ENCODE measurements at regions not wholly inside any gene's neighbourhood (a gene's known extent, or its start where the extent isn't known, plus 50 kb on each side); places are given as distances from the start of the nearest gene placed in this dataset.

DNA sequence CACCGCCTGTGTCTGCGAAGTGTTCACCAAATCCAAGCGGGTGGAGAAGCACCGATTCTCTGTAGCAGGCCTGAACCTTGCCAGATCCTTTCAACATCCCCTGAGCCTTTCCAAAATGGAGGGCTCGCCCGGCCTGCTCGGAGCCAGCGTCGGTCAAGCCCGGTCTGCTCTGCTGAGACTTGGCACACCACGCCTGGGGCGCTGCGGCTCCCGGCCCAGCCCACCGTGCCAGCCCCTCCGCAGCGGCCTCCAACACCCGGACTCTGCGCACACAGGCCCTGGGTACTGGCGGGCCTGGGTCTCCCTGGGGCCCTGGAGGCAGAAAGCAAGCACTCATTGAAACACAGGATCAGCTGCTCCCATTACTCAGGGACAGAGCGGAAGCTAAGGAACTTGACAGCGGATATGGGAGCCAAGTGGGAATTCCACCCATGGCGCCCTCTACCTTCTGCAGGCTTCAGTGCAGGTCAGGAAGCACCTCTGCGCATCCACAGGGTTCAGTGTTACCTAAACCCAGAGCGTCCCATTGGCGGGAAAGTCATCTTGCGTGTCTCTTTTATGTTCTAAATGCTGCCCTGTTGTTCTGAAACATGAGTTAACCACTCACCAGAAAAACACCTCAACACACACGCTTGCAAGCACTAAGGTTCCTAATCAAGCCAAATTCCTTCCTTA, 159.9 kb downstream of the ZBTB18 start:
- DNase-seq (ENCODE audit: low spot score) = peak; percentile 80
- peaks cover 12% of the 10 kb centered on the region for H3K36me3 Mint-ChIP-seq
- CTCF ChIA-PET = interaction anchor here (0.6 to 1.8 kb wide), 21 partner anchors 9 to 578 kb away, joined by 3 to 8 read pairs (median 4); no protein-coding TSS in a partner anchor

DNA sequence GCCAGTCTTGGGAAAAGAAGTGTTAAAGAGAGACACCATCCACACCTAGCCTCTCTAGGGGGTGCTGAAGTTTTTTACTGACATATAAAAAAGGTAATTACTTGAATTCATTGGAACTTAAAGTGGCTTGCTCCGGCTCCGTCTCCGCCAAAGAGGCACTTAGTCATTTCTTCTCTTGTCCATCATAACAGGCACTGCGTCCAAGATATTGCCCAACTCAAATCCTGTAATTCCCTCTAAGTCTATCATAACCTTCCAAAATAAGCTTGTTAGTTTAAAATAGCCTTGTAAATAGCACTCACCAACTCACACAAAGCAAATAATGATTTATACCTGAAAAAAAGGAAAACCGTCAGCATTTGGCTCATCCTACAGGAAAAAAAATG, 160.5 kb downstream of the ZBTB18 start:
- ChIA-PET POLR2A (no interaction called here), CTCF (interaction anchor here (1.0 to 1.8 kb wide), 9 partner anchors 12 to 424 kb away, joined by 3 to 8 read pairs (median 4); no protein-coding TSS in a partner anchor)
- ATAC-seq (peak; percentile 4), DNase-seq (ENCODE audit: low spot score) (no peak)
- TF ChIP-seq ZNF396 (CRISPR knock-in tag; IDR thresholded peaks at IDR 0.05; ENCODE audit: borderline replicate concordance) = no peak
- no peak for TF ChIP-seq NFE2L1 (CRISPR knock-in tag; IDR thresholded peaks at IDR 0.05)
- Mint-ChIP-seq H3K4me3 (no peak overlapping the region), H3K27ac (no peak overlapping the region), H3K27me3 (ENCODE audit: low read depth) (no peaks in the 10 kb centered on the region; the same call in 1 of the 2 replicates), H3K9me3 (peaks cover 13% of the 10 kb centered on the region), H3K36me3 (peaks cover 12% of the 10 kb centered on the region), H3K4me1 (peaks cover 14% of the 10 kb centered on the region)

More for the DNA sequence above, 159.9 kb downstream of the ZBTB18 start:
- H3K27ac Mint-ChIP-seq = no peak overlapping the region
- H3K4me3 Mint-ChIP-seq = no peak overlapping the region
- H3K27me3 Mint-ChIP-seq (ENCODE audit: low read depth) = peaks cover 3% of the 10 kb centered on the region; the same call in 1 of the 2 replicates
- TF ChIP-seq FOXK1 (CRISPR knock-in tag; IDR thresholded peaks at IDR 0.05) (0 out of 2 replicates have a peak, but pooled peaks have one; percentile 14), ZBTB21 (CRISPR knock-in tag; IDR thresholded peaks at IDR 0.05; ENCODE audit: borderline replicate concordance) (0 out of 2 replicates have a peak, but pooled peaks have one; percentile 44), ETV6 (CRISPR knock-in tag; IDR thresholded peaks at IDR 0.05) (0 out of 2 replicates have a peak, but pooled peaks have one; percentile 47), NFYB (CRISPR knock-in tag; conservative IDR thresholded peaks at IDR 0.05; ENCODE audit: low read depth) (no peak), ZNF138 (CRISPR knock-in tag; conservative IDR thresholded peaks at IDR 0.05) (0 out of 2 replicates have a peak, but pooled peaks have one; percentile 57)
- TF ChIP-seq, protein P1, sequence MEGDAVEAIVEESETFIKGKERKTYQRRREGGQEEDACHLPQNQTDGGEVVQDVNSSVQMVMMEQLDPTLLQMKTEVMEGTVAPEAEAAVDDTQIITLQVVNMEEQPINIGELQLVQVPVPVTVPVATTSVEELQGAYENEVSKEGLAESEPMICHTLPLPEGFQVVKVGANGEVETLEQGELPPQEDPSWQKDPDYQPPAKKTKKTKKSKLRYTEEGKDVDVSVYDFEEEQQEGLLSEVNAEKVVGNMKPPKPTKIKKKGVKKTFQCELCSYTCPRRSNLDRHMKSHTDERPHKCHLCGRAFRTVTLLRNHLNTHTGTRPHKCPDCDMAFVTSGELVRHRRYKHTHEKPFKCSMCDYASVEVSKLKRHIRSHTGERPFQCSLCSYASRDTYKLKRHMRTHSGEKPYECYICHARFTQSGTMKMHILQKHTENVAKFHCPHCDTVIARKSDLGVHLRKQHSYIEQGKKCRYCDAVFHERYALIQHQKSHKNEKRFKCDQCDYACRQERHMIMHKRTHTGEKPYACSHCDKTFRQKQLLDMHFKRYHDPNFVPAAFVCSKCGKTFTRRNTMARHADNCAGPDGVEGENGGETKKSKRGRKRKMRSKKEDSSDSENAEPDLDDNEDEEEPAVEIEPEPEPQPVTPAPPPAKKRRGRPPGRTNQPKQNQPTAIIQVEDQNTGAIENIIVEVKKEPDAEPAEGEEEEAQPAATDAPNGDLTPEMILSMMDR (IDR thresholded peaks at IDR 0.05) = peak; percentile 67
- TF ChIP-seq, protein P2, sequence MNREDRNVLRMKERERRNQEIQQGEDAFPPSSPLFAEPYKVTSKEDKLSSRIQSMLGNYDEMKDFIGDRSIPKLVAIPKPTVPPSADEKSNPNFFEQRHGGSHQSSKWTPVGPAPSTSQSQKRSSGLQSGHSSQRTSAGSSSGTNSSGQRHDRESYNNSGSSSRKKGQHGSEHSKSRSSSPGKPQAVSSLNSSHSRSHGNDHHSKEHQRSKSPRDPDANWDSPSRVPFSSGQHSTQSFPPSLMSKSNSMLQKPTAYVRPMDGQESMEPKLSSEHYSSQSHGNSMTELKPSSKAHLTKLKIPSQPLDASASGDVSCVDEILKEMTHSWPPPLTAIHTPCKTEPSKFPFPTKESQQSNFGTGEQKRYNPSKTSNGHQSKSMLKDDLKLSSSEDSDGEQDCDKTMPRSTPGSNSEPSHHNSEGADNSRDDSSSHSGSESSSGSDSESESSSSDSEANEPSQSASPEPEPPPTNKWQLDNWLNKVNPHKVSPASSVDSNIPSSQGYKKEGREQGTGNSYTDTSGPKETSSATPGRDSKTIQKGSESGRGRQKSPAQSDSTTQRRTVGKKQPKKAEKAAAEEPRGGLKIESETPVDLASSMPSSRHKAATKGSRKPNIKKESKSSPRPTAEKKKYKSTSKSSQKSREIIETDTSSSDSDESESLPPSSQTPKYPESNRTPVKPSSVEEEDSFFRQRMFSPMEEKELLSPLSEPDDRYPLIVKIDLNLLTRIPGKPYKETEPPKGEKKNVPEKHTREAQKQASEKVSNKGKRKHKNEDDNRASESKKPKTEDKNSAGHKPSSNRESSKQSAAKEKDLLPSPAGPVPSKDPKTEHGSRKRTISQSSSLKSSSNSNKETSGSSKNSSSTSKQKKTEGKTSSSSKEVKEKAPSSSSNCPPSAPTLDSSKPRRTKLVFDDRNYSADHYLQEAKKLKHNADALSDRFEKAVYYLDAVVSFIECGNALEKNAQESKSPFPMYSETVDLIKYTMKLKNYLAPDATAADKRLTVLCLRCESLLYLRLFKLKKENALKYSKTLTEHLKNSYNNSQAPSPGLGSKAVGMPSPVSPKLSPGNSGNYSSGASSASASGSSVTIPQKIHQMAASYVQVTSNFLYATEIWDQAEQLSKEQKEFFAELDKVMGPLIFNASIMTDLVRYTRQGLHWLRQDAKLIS (CRISPR knock-in tag; IDR thresholded peaks at IDR 0.05; ENCODE audit: borderline replicate concordance) = no peak
- TF ChIP-seq, protein P3, sequence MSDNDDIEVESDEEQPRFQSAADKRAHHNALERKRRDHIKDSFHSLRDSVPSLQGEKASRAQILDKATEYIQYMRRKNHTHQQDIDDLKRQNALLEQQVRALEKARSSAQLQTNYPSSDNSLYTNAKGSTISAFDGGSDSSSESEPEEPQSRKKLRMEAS (CRISPR knock-in tag; IDR thresholded peaks at IDR 0.05) = peak; percentile 43; the same call in 1 of the 2 replicates
- peak; percentile 96 for ATAC-seq
- POLR2A ChIA-PET = no interaction called here
- peaks cover 13% of the 10 kb centered on the region for H3K9me3 Mint-ChIP-seq
- peaks cover 14% of the 10 kb centered on the region for H3K4me1 Mint-ChIP-seq

DNA sequence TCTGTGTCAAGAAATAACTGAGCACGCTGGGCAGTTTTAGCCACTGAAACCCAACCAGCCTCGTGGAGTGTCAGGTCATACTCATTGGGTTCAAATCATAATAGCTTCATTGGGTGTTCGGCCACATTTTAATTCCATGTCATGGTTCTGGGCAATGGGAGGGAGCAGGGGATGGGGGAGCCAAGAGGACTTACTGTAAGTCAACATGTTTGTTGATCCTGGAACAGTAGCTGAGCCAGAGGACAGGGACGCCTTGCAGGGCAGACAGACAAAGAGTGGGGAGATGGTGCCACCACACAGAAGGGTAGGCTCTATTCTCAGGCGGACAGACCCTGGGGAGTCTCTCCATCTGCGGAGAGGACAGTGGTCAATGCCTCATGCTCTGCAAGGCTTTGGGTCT, 161.1 kb downstream of the ZBTB18 start:
- POLR2A ChIA-PET = no interaction called here
- CTCF ChIA-PET = interaction anchor here (1.2 to 1.8 kb wide), 3 partner anchors 22 to 160 kb away, joined by 3 to 8 read pairs (median 4); no protein-coding TSS in a partner anchor
- Mint-ChIP-seq H3K36me3 (peaks cover 12% of the 10 kb centered on the region), H3K9me3 (peaks cover 13% of the 10 kb centered on the region), H3K27ac (no peak overlapping the region), H3K4me3 (no peak overlapping the region), H3K4me1 (peaks cover 14% of the 10 kb centered on the region), H3K27me3 (ENCODE audit: low read depth) (no peaks in the 10 kb centered on the region; the same call in 1 of the 2 replicates)
- DNase-seq (ENCODE audit: low spot score) (no peak), ATAC-seq (no peak)
- TF ChIP-seq MXD4 (CRISPR knock-in tag; IDR thresholded peaks at IDR 0.05; ENCODE audit: borderline replicate concordance) = no peak
- TF ChIP-seq, protein P4, sequence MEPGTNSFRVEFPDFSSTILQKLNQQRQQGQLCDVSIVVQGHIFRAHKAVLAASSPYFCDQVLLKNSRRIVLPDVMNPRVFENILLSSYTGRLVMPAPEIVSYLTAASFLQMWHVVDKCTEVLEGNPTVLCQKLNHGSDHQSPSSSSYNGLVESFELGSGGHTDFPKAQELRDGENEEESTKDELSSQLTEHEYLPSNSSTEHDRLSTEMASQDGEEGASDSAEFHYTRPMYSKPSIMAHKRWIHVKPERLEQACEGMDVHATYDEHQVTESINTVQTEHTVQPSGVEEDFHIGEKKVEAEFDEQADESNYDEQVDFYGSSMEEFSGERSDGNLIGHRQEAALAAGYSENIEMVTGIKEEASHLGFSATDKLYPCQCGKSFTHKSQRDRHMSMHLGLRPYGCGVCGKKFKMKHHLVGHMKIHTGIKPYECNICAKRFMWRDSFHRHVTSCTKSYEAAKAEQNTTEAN (CRISPR knock-in tag; IDR thresholded peaks at IDR 0.05) = no peak
- TF ChIP-seq SMAD3 (CRISPR knock-in tag; IDR thresholded peaks at IDR 0.05; ENCODE audit: borderline replicate concordance) = no peak
- TF ChIP-seq, protein P5, sequence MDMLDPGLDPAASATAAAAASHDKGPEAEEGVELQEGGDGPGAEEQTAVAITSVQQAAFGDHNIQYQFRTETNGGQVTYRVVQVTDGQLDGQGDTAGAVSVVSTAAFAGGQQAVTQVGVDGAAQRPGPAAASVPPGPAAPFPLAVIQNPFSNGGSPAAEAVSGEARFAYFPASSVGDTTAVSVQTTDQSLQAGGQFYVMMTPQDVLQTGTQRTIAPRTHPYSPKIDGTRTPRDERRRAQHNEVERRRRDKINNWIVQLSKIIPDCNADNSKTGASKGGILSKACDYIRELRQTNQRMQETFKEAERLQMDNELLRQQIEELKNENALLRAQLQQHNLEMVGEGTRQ (CRISPR knock-in tag; IDR thresholded peaks at IDR 0.05) = no peak
- no peak for TF ChIP-seq ESRRA (CRISPR knock-in tag; IDR thresholded peaks at IDR 0.05; ENCODE audit: borderline replicate concordance)
